Stimulated activated CD4-positive, alpha-beta T cell treated with anti-CD3 and anti-CD28 coated beads, Interleukin-12 subunit alpha, Interleukin-12 subunit beta, amount 100 ng/mL, for 48 hours (primary cell): ENCODE measurements at regions not wholly inside any gene's neighbourhood (a gene's known extent, or its start where the extent isn't known, plus 50 kb on each side); places are given as distances from the start of the nearest gene placed in this dataset.

Experiments
- DNase-seq, 3 donors: peaks; one replicate each; pipeline ENCODE4 v3.0.0-alpha.2; 2020; ENCODE audit warnings: low read depth in 2 of 3, low spot score in 1 of 3

- DNase-seq = no peak
Measured at GRCh38 chr2:156383798-156384197, 51.3 kb upstream of the NR4A2 start.

- peak in 1 of 3 donors; percentile 35 for DNase-seq
Measured at GRCh38 chr2:156385242-156385641, 50.9 kb upstream of the GPD2 start.
